Suprapubic skin (tissue), 4 donors: ENCODE measurements at regions not wholly inside any gene's neighbourhood (a gene's known extent, or its start where the extent isn't known, plus 50 kb on each side); places are given as distances from the start of the nearest gene placed in this dataset.

Experiments
- CTCF ChIP-seq, 2 donors: fragments of 200-600 bp in 1 of 2; fragments of 450-650 bp in 1 of 2; sonication (generic) in 1 of 2; IDR thresholded peaks; one replicate each; pipeline ENCODE4 v1.5.1; 2016 to 2019; ENCODE audit warnings: antibody characterized with exemption in 2 of 2, mild to moderate bottlenecking in 1 of 2, moderate library complexity in 1 of 2
- EP300 ChIP-seq: sonication (generic); formaldehyde crosslinking; IDR thresholded peaks from one replicate; pipeline ENCODE4 v1.6.1; 2017; ENCODE audit warnings: antibody characterized with exemption
- POLR2A ChIP-seq, 2 donors: fragments of 450-650 bp; IDR thresholded peaks; one replicate each; pipeline ENCODE4 v1.6.1; 2017; ENCODE audit warnings: antibody characterized with exemption in 2 of 2, mild to moderate bottlenecking in 2 of 2, moderate library complexity in 2 of 2
- POLR2AphosphoS5 ChIP-seq, 3 donors: sonication (generic); formaldehyde crosslinking; IDR thresholded peaks; one replicate each; pipeline ENCODE4 v1.6.1; 2017; ENCODE audit warnings: antibody characterized with exemption in 3 of 3

- no peak for TF ChIP-seq CTCF (IDR thresholded peaks at IDR 0.05)
- TF ChIP-seq POLR2A (IDR thresholded peaks at IDR 0.05): no peak
- no peak for TF ChIP-seq EP300
- TF ChIP-seq POLR2AphosphoS5 (IDR thresholded peaks at IDR 0.05): no peak
These were observed 74.0 kb upstream of the DEPDC1 start for GRCh38 chr1:68570871-68571270.
